Parathyroid adenoma (tissue), 2 donors: ENCODE measurements at regions not wholly inside any gene's neighbourhood (a gene's known extent, or its start where the extent isn't known, plus 50 kb on each side); places are given as distances from the start of the nearest gene placed in this dataset.

ENCODE experiments used
- H2AFZ ChIP-seq: fragments of 300-600 bp; sonication (generic); one replicate; pipeline ENCODE4 v1.7.0; 2017; ENCODE audit warnings: antibody characterized with exemption, mild to moderate bottlenecking
- H3K27ac ChIP-seq: fragments of 300-600 bp; sonication (generic); one replicate; pipeline ENCODE4 v1.7.0; 2017
- H3K27me3 ChIP-seq: fragments of 300-600 bp; sonication (generic); one replicate; pipeline ENCODE4 v1.7.0; 2017; ENCODE audit warnings: low read length; ENCODE audit not compliant: control insufficient read depth, insufficient read depth
- H3K36me3 ChIP-seq: fragments of 300-600 bp; sonication (generic); one replicate; pipeline ENCODE4 v1.7.0; 2017; ENCODE audit warnings: low read length; ENCODE audit not compliant: control insufficient read depth, insufficient read depth
- H3K4me1 ChIP-seq: fragments of 300-600 bp; sonication (generic); one replicate; pipeline ENCODE4 v1.7.0; 2017; ENCODE audit warnings: control low read depth
- H3K4me2 ChIP-seq: fragments of 300-600 bp; sonication (generic); one replicate; pipeline ENCODE4 v1.7.0; 2017; ENCODE audit warnings: low read length
- H3K4me3 ChIP-seq: fragments of 300-600 bp; sonication (generic); one replicate; pipeline ENCODE4 v1.7.0; 2017; ENCODE audit warnings: low read depth, low read length
- H3K79me2 ChIP-seq: fragments of 300-600 bp; sonication (generic); one replicate; pipeline ENCODE4 v1.7.0; 2017; ENCODE audit warnings: control low read depth
- H3K9ac ChIP-seq: fragments of 300-600 bp; sonication (generic); one replicate; pipeline ENCODE4 v1.7.0; 2017; ENCODE audit warnings: mild to moderate bottlenecking
- H3K9me3 ChIP-seq: fragments of 300-600 bp; sonication (generic); one replicate; pipeline ENCODE4 v1.7.0; 2017; ENCODE audit warnings: low read length; ENCODE audit not compliant: control insufficient read depth
- TF ChIP-seq, protein P1 (sequence below): fragments of 300-600 bp; sonication (generic); IDR thresholded peaks from one replicate; pipeline ENCODE4 v1.7.0; 2017; ENCODE audit warnings: antibody characterized with exemption, mild to moderate bottlenecking
- donor health status: primary hyperparathyroidism.

DNA sequence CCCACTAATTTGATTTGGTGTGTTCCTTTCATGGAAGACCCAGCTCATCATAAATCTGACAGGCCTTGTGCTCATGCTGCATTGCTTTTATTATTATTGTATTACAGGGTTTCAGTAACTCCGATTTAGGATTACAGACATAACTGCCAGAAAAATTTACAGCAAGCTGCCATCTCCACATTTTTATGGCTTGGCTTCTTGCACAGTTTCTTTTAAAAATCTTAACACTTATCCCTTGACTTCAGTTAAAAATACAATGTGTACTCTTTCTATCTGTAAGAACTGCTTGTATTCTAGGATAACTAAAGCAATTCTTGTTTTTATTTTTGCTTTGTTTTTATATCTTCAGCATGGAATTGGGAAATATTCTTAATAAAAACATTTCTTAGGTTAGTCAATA, 612.2 kb downstream of the DIPK2A start:
- Histone ChIP-seq H3K4me1 (no peaks in the 10 kb centered on the region), H3K36me3 (no peaks in the 10 kb centered on the region), H2AFZ (no peak overlapping the region), H3K4me3 (no peak overlapping the region), H3K9me3 (no peaks in the 10 kb centered on the region), H3K27ac (no peak overlapping the region), H3K9ac (no peak overlapping the region), H3K79me2 (no peaks in the 10 kb centered on the region), H3K27me3 (no peaks in the 10 kb centered on the region), H3K4me2 (no peak overlapping the region)
- TF ChIP-seq, protein P1, sequence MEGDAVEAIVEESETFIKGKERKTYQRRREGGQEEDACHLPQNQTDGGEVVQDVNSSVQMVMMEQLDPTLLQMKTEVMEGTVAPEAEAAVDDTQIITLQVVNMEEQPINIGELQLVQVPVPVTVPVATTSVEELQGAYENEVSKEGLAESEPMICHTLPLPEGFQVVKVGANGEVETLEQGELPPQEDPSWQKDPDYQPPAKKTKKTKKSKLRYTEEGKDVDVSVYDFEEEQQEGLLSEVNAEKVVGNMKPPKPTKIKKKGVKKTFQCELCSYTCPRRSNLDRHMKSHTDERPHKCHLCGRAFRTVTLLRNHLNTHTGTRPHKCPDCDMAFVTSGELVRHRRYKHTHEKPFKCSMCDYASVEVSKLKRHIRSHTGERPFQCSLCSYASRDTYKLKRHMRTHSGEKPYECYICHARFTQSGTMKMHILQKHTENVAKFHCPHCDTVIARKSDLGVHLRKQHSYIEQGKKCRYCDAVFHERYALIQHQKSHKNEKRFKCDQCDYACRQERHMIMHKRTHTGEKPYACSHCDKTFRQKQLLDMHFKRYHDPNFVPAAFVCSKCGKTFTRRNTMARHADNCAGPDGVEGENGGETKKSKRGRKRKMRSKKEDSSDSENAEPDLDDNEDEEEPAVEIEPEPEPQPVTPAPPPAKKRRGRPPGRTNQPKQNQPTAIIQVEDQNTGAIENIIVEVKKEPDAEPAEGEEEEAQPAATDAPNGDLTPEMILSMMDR: no peak

DNA sequence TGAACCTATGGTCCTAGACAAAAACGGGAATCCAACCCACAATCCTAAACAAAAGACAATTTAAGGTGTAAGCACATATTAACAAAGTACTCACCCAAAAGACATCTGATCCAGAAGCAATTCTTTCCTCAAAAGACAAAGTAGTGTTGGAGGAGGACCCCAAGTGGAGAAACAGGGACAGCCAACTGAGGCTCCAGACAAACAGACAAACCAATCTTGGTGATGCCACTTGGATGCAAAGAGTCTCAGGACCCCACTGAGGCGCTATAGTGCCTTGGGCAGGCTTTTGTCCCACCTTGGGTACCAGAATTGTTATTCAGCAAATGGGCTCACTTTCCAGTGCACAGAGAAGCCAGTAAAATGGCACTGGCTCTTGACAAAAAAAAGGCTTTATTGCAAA, 613.8 kb downstream of the DIPK2A start:
- Histone ChIP-seq H3K27me3 (no peaks in the 10 kb centered on the region), H3K4me2 (no peak overlapping the region), H3K4me1 (no peaks in the 10 kb centered on the region), H3K9ac (no peak overlapping the region), H3K4me3 (no peak overlapping the region), H3K79me2 (no peaks in the 10 kb centered on the region), H3K27ac (no peak overlapping the region), H2AFZ (no peak overlapping the region), H3K36me3 (no peaks in the 10 kb centered on the region), H3K9me3 (no peaks in the 10 kb centered on the region)
- TF ChIP-seq, protein P1: no peak

DNA sequence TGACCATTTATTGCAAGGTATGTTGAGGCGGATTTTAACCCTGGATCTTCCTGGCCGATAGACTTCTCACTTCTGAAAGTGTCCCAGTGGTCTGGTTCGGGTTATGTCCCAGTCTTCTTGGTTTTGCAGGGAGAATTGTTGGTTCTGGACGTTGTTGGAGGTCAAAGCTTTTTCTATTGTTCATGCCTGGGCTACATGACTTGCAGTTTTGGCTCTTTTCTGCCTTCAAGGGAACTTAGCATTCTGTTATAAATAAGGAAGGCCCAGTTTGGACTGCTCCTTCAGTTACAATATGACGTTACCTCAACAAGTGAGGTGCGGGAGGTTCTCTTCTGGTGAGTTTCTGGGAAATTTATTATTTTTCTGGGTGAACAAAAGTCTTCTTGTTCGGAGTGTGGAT, 614.3 kb downstream of the DIPK2A start:
- Histone ChIP-seq H3K4me2 (no peak overlapping the region), H3K4me3 (no peak overlapping the region), H3K27ac (no peak overlapping the region), H3K79me2 (no peaks in the 10 kb centered on the region), H3K36me3 (no peaks in the 10 kb centered on the region), H3K9me3 (no peaks in the 10 kb centered on the region), H3K27me3 (no peaks in the 10 kb centered on the region), H3K4me1 (no peaks in the 10 kb centered on the region), H2AFZ (no peak overlapping the region), H3K9ac (no peak overlapping the region)
- TF ChIP-seq, protein P1: no peak

DNA sequence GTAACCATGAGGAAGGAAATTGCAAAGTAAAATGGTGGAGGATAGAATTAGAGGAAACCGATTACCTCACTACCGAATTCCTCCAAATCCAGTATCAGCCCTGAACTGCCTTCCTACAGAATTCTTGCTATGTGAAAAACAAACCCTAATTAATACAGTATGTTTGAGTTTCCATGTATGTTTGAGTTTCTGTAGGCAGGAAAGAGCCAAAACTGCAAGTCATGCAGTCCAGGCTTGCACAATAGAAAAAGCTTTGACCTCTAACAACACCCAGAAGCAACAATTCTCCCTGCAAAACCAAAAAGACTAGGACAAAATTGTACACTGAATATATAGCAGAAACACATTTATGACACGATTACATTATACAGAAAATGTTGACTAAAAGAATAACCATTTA, 614.8 kb downstream of the DIPK2A start:
- Histone ChIP-seq H3K4me1 (no peaks in the 10 kb centered on the region), H2AFZ (no peak overlapping the region), H3K4me3 (no peak overlapping the region), H3K27ac (no peak overlapping the region), H3K9me3 (no peaks in the 10 kb centered on the region), H3K79me2 (no peaks in the 10 kb centered on the region), H3K36me3 (no peaks in the 10 kb centered on the region), H3K27me3 (no peaks in the 10 kb centered on the region), H3K4me2 (no peak overlapping the region), H3K9ac (no peak overlapping the region)
- TF ChIP-seq, protein P1: no peak

- Histone ChIP-seq H3K79me2 (no peaks in the 10 kb centered on the region), H3K27ac (no peak overlapping the region), H3K4me1 (no peaks in the 10 kb centered on the region), H3K9me3 (no peaks in the 10 kb centered on the region), H3K36me3 (no peaks in the 10 kb centered on the region), H2AFZ (no peak overlapping the region), H3K27me3 (no peaks in the 10 kb centered on the region), H3K4me3 (no peak overlapping the region), H3K4me2 (no peak overlapping the region), H3K9ac (no peak overlapping the region)
- TF ChIP-seq, protein P1: no peak
Observed at GRCh38 chr3:144590854-144591253, 619.2 kb downstream of the DIPK2A start.
